CD4-positive, alpha-beta T cell treated with Interleukin-15 for 1 hour (primary cell): ENCODE measurements at regions not wholly inside any gene's neighbourhood (a gene's known extent, or its start where the extent isn't known, plus 50 kb on each side); places are given as distances from the start of the nearest gene placed in this dataset.

Experiments
- DNase-seq: peaks from one replicate; pipeline ENCODE4 v3.0.0-alpha.2; 2020

GRCh38 chr22:22825213-22825593 lies 62.4 kb upstream of the IGLL5 start:
- no peak for DNase-seq

- no peak for DNase-seq
Observed at GRCh38 chr22:22827187-22827939, 60.3 kb upstream of the IGLL5 start.

GRCh38 chr22:22830193-22830592 lies 57.4 kb upstream of the IGLL5 start:
- DNase-seq = no peak

- DNase-seq = no peak
Observed at GRCh38 chr22:22830957-22831688, 56.5 kb upstream of the IGLL5 start.

- DNase-seq = no peak
Observed at GRCh38 chr22:22833059-22833458, 54.6 kb upstream of the IGLL5 start.

GRCh38 chr22:22833488-22833887 lies 54.1 kb upstream of the IGLL5 start:
- DNase-seq = no peak

- no peak for DNase-seq
Observed at GRCh38 chr22:22834204-22834603, 53.4 kb upstream of the IGLL5 start.

- DNase-seq = no peak
Observed at GRCh38 chr22:22834783-22835182, 52.8 kb upstream of the IGLL5 start.

- DNase-seq = no peak
Observed at GRCh38 chr22:22835242-22835641, 52.4 kb upstream of the IGLL5 start.

GRCh38 chr22:22835771-22836291 lies 51.8 kb upstream of the IGLL5 start:
- no peak for DNase-seq

- DNase-seq = peak; percentile 33
Observed at GRCh38 chr22:22836635-22837034, 51.0 kb upstream of the IGLL5 start.
